ENCODE measurements at regions not wholly inside any gene's neighbourhood (a gene's known extent, or its start where the extent isn't known, plus 50 kb on each side); places are given as distances from the start of the nearest gene placed in this dataset.

GRCh38 chr15:93585012-93585411, 496.0 kb upstream of the RGMA start:
- TF ChIP-seq CTCF (IDR thresholded peaks at IDR 0.05) (no peak), POLR2A (IDR thresholded peaks at IDR 0.05) (no peak)
